Right ventricle myocardium inferior (tissue), 1 donor: ENCODE measurements at regions not wholly inside any gene's neighbourhood (a gene's known extent, or its start where the extent isn't known, plus 50 kb on each side); places are given as distances from the start of the nearest gene placed in this dataset.
"Not testable (repeated sequence)": the region's sequence is repeated elsewhere in the genome, so short reads cannot be mapped to it uniquely, and the experiment has no call there.

ENCODE experiments used
- ATAC-seq: fragments of 200-7000 bp; cut with Tn5 transposase; one replicate; pipeline ENCODE4 v1.9.1; 2020; ENCODE audit warnings: mild to moderate bottlenecking, moderate library complexity
- DNase-seq: peaks from one replicate; pipeline ENCODE4 v3.0.0; 2021; ENCODE audit errors: missing footprints
- intact Hi-C: fragments of 100-400 bp; cut with DNase I; formaldehyde crosslinking; loops from one replicate; pipeline ENCODE4 v1.11.0; 2022
- donor health status: DM: no; HTN: yes; CAD: no; lungs with severe emphysema.

GRCh38 chr16:29128732-29129457, 144.0 kb downstream of the LAT start:
- ATAC-seq, intact Hi-C loops: not testable (repeated sequence)
- DNase-seq: peak; percentile 32

- ATAC-seq, intact Hi-C loops: not testable (repeated sequence)
- peak; percentile 50 for DNase-seq
Measured at GRCh38 chr16:29127806-29128420, 143.1 kb downstream of the LAT start.

- intact Hi-C loops: no loop called here
- no peak for DNase-seq
- no peak for ATAC-seq
Measured at GRCh38 chr16:29126616-29127015, 141.8 kb downstream of the LAT start.

GRCh38 chr16:29126057-29126494, 141.2 kb downstream of the LAT start:
- ATAC-seq: peak; percentile 27
- intact Hi-C loops: no loop called here

GRCh38 chr16:29124828-29125227, 140.0 kb downstream of the LAT start:
- DNase-seq (no peak), ATAC-seq (no peak)
- intact Hi-C loops: no loop called here

More at GRCh38 chr16:29126057-29126494, 141.2 kb downstream of the LAT start:
- peak; percentile 83 for DNase-seq

GRCh38 chr16:29124162-29124561, 139.3 kb downstream of the LAT start:
- DNase-seq, ATAC-seq, intact Hi-C loops: not testable (repeated sequence)

- ATAC-seq, DNase-seq, intact Hi-C loops: not testable (repeated sequence)
Measured at GRCh38 chr16:29120680-29121079, 135.8 kb downstream of the LAT start.

GRCh38 chr16:29118301-29118957, 133.6 kb downstream of the LAT start:
- not testable (repeated sequence) for DNase-seq
- peak; percentile 63 for ATAC-seq

GRCh38 chr16:29117631-29118030, 132.8 kb downstream of the LAT start:
- no peak for DNase-seq
- intact Hi-C loops: loop anchor here (5.0 kb wide), 2 partner anchors 65 to 140 kb away; no protein-coding TSS in a partner anchor
- no peak for ATAC-seq

More at GRCh38 chr16:29118301-29118957, 133.6 kb downstream of the LAT start:
- intact Hi-C loops: loop anchor here (5.0 kb wide), 2 partner anchors 64 to 139 kb away; no protein-coding TSS in a partner anchor

- no peak for DNase-seq
- intact Hi-C loops: loop anchor here (5.0 kb wide), 2 partner anchors 65 to 140 kb away; no protein-coding TSS in a partner anchor
- no peak for ATAC-seq
Measured at GRCh38 chr16:29116980-29117379, 132.1 kb downstream of the LAT start.

- DNase-seq, ATAC-seq: not testable (repeated sequence)
- intact Hi-C loops: loop anchor here (5.0 kb wide), 2 partner anchors 66 to 141 kb away; no protein-coding TSS in a partner anchor
Measured at GRCh38 chr16:29116207-29116606, 131.4 kb downstream of the LAT start.

GRCh38 chr16:29115802-29116141, 130.9 kb downstream of the LAT start:
- not testable (repeated sequence) for DNase-seq, ATAC-seq
- intact Hi-C loops: loop anchor here (5.0 kb wide), 2 partner anchors 67 to 142 kb away; no protein-coding TSS in a partner anchor

GRCh38 chr16:29114989-29115801, 130.3 kb downstream of the LAT start:
- DNase-seq: not testable (repeated sequence)
- intact Hi-C loops: loop anchor here (5.0 kb wide), 2 partner anchors 67 to 142 kb away; no protein-coding TSS in a partner anchor
- ATAC-seq: peak; percentile 80

- DNase-seq: no peak
- ATAC-seq: no peak
- intact Hi-C loops: no loop called here
Measured at GRCh38 chr16:29114574-29114973, 129.7 kb downstream of the LAT start.

GRCh38 chr16:29113446-29113845, 128.6 kb downstream of the LAT start:
- intact Hi-C loops: not testable (repeated sequence)

GRCh38 chr16:29112755-29113347, 128.0 kb downstream of the LAT start:
- ATAC-seq: no peak
- intact Hi-C loops: no loop called here
- no peak for DNase-seq

More at GRCh38 chr16:29113446-29113845, 128.6 kb downstream of the LAT start:
- not testable (repeated sequence) for ATAC-seq, DNase-seq

GRCh38 chr16:29111901-29112680, 127.2 kb downstream of the LAT start:
- ATAC-seq, DNase-seq, intact Hi-C loops: not testable (repeated sequence)
